ENCODE measurements at regions not wholly inside any gene's neighbourhood (a gene's known extent, or its start where the extent isn't known, plus 50 kb on each side); places are given as distances from the start of the nearest gene placed in this dataset.

DNA sequence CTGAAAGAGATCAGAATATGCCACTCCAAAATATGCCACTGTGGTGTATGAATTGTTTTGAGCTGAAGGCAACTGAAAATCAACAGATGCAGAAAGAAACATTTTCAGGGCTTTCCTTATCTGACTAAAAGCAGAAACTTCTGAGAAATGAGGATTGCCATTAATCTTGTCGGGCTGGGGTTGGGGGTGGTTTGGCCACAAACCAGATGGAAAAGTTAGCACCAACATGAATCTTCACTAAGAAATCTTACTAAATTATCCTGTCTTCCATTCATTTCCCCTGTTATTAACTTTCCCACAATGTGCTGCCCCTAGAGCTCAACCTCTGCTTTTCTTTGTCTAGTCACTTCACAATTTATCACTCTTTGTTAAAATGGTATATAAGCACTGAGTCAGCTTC, 229.9 kb upstream of the GADL1 start:
- BruUV-seq (replicated peaks) = no TSS peak
- CTCF ChIA-PET = interaction anchor here (1.2 kb wide), 1 partner anchor 191 kb away, joined by 3 read pairs; no protein-coding TSS in a partner anchor
- FAIRE-seq = no peak
- Histone ChIP-seq H3K79me2 (ENCODE audit: control insufficient read depth, insufficient read depth, low read length) (no peaks in the 10 kb centered on the region), H3K4me3 (replicated peaks in 1 of 3; ENCODE audit: insufficient read depth in 1 of 3, low read depth in 1 of 3, low read length in 3 of 3) (no peak overlapping the region), H3K4me1 (ENCODE audit: control insufficient read depth, extremely low read depth, insufficient read depth, low read length) (no peaks in the 10 kb centered on the region), H3K36me3 (ENCODE audit: control insufficient read depth in 2 of 2, extremely low read depth in 1 of 2, insufficient read depth in 2 of 2, low read length in 2 of 2) (no peaks in the 10 kb centered on the region), H4K20me1 (replicated peaks; ENCODE audit: control insufficient read depth, extremely low read depth, insufficient read depth, low read length) (no peaks in the 10 kb centered on the region), H3K27ac (ENCODE audit: insufficient read depth, low read depth, low read length) (no peak overlapping the region), H3K4me2 (ENCODE audit: insufficient read depth, low read length) (no peak overlapping the region), H3K9ac (replicated peaks; ENCODE audit: extremely low read depth, insufficient read depth, low read length) (no peak overlapping the region), H3K9me3 (replicated peaks; ENCODE audit: control insufficient read depth, insufficient read depth, low read length) (no peaks in the 10 kb centered on the region), H3K27me3 (ENCODE audit: control insufficient read depth in 2 of 2, insufficient read depth in 2 of 2, low read length in 2 of 2) (no peaks in the 10 kb centered on the region), H3K9me1 (replicated peaks; ENCODE audit: control insufficient read depth, extremely low read depth, insufficient read depth, low read length) (no peaks in the 10 kb centered on the region), H2AFZ (ENCODE audit: low read depth, low read length) (no peak overlapping the region)
- dilution Hi-C loops (cut with MboI; ENCODE audit: extremely low pct_ligation_motif_present, low sequenced_read_pairs) = no loop called here
- intact Hi-C loops (cut with micrococcal nuclease) = no loop called here
- no peak for TF ChIP-seq GATA2 (IDR thresholded peaks at IDR 0.05; ENCODE audit: insufficient read depth, insufficient read length, low read depth, low read length)
- TF ChIP-seq MYC (IDR thresholded peaks at IDR 0.05; ENCODE audit: low read depth, low read length) = no peak
- TF ChIP-seq, protein P1, sequence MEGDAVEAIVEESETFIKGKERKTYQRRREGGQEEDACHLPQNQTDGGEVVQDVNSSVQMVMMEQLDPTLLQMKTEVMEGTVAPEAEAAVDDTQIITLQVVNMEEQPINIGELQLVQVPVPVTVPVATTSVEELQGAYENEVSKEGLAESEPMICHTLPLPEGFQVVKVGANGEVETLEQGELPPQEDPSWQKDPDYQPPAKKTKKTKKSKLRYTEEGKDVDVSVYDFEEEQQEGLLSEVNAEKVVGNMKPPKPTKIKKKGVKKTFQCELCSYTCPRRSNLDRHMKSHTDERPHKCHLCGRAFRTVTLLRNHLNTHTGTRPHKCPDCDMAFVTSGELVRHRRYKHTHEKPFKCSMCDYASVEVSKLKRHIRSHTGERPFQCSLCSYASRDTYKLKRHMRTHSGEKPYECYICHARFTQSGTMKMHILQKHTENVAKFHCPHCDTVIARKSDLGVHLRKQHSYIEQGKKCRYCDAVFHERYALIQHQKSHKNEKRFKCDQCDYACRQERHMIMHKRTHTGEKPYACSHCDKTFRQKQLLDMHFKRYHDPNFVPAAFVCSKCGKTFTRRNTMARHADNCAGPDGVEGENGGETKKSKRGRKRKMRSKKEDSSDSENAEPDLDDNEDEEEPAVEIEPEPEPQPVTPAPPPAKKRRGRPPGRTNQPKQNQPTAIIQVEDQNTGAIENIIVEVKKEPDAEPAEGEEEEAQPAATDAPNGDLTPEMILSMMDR (IDR thresholded peaks at IDR 0.05; ENCODE audit: extremely low read depth in 1 of 2, insufficient read depth in 1 of 2, low read depth in 1 of 2, low read length in 2 of 2) = no peak
- TF ChIP-seq POLR2AphosphoS5 (IDR thresholded peaks at IDR 0.05; ENCODE audit: insufficient read depth, low read depth, low read length) = no peak
- no peak for TF ChIP-seq EZH2 (IDR thresholded peaks at IDR 0.05; ENCODE audit: borderline replicate concordance, low read depth, low read length, severe bottlenecking)
- no peak for TF ChIP-seq JUN (IDR thresholded peaks at IDR 0.05; ENCODE audit: borderline replicate concordance, insufficient read depth, insufficient read length, low read depth)
- TF ChIP-seq, protein P2, sequence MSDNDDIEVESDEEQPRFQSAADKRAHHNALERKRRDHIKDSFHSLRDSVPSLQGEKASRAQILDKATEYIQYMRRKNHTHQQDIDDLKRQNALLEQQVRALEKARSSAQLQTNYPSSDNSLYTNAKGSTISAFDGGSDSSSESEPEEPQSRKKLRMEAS (IDR thresholded peaks at IDR 0.05; ENCODE audit: insufficient read depth, insufficient read length) = no peak
- no peak for TF ChIP-seq POLR2A (IDR thresholded peaks at IDR 0.05; ENCODE audit: low read depth, low read length)
- no peak for TF ChIP-seq FOS (IDR thresholded peaks at IDR 0.05; ENCODE audit: borderline replicate concordance, insufficient read depth, low read length)
- DNase-seq (ENCODE audit: low read depth, low spot score) = no peak
- POLR2A ChIA-PET = no interaction called here

All from endothelial cell of umbilical vein (primary cell).